Keratinocyte (primary cell): ENCODE measurements at regions not wholly inside any gene's neighbourhood (a gene's known extent, or its start where the extent isn't known, plus 50 kb on each side); places are given as distances from the start of the nearest gene placed in this dataset.

Experiments used
- DNase-seq: peaks from one replicate; pipeline ENCODE4 v3.0.0-alpha.2; 2011; ENCODE audit warnings: low read depth, missing footprints, low spot score
- FAIRE-seq: peaks from 2 replicates; lab custom pipeline; 2011; peaks lifted over from hg19 to GRCh38; lab: Jason Lieb, UNC
- H2AFZ ChIP-seq: 2 replicates; pipeline ENCODE4 v1.6.0; 2012; ENCODE audit warnings: low read length, control low read depth, inconsistent platforms; ENCODE audit not compliant: control insufficient read depth
- H3K27ac ChIP-seq: 2 replicates; pipeline ENCODE4 v1.5.1; 2011; ENCODE audit warnings: low read length; ENCODE audit not compliant: control insufficient read depth, insufficient read depth
- H3K27me3 ChIP-seq: 3 replicates; pipeline ENCODE4 v1.6.0; 2011; ENCODE audit warnings: low read length; ENCODE audit not compliant: control insufficient read depth, insufficient read depth; ENCODE audit errors: extremely low read depth
- H3K36me3 ChIP-seq, 2 experiments: 2 replicates in 1 of 2; 3 replicates in 1 of 2; pipeline ENCODE4 v1.5.1; 2011; ENCODE audit warnings: low read length in 2 of 2, mild to moderate bottlenecking in 1 of 2; ENCODE audit not compliant: control insufficient read depth in 2 of 2, insufficient read depth in 2 of 2; ENCODE audit errors: extremely low read depth in 1 of 2
- H3K4me1 ChIP-seq: 3 replicates; pipeline ENCODE4 v1.5.1; 2011; ENCODE audit warnings: low read length; ENCODE audit not compliant: control insufficient read depth, insufficient read depth; ENCODE audit errors: extremely low read depth
- H3K4me2 ChIP-seq: 3 replicates; pipeline ENCODE4 v1.6.0; 2011; ENCODE audit warnings: low read depth, low read length; ENCODE audit not compliant: control insufficient read depth, insufficient read depth; ENCODE audit errors: extremely low read depth
- H3K4me3 ChIP-seq, 3 experiments: fragments of 200-600 bp in 1 of 3; sonication (generic) in 1 of 3; 2 replicates in 2 of 3; 3 replicates in 1 of 3; pipeline ENCODE4 v1.5.1; 2011 to 2016; ENCODE audit warnings: low read length in 3 of 3, mild to moderate bottlenecking in 3 of 3, control low read depth in 2 of 3, inconsistent platforms in 1 of 3, low read depth in 1 of 3, mixed read lengths in 1 of 3, mixed run types in 1 of 3, moderate library complexity in 1 of 3; ENCODE audit not compliant: control insufficient read depth in 2 of 3, insufficient read depth in 2 of 3; ENCODE audit errors: extremely low read depth in 1 of 3
- H3K79me2 ChIP-seq: 2 replicates; pipeline ENCODE4 v1.6.0; 2012; ENCODE audit warnings: low read length; ENCODE audit not compliant: control insufficient read depth, insufficient read depth
- H3K9ac ChIP-seq: 3 replicates; pipeline ENCODE4 v1.6.0; 2011; ENCODE audit warnings: low read length; ENCODE audit not compliant: control insufficient read depth, insufficient read depth; ENCODE audit errors: extremely low read depth
- H3K9me1 ChIP-seq: 3 replicates; pipeline ENCODE4 v1.6.0; 2011; ENCODE audit warnings: low read length; ENCODE audit not compliant: control insufficient read depth, insufficient read depth; ENCODE audit errors: extremely low read depth
- H3K9me3 ChIP-seq: 2 replicates; pipeline ENCODE4 v1.5.1; 2012; ENCODE audit warnings: low read depth, low read length; ENCODE audit not compliant: control insufficient read depth
- H4K20me1 ChIP-seq: 3 replicates; pipeline ENCODE4 v1.6.0; 2011; ENCODE audit warnings: low read length; ENCODE audit not compliant: control insufficient read depth, insufficient read depth; ENCODE audit errors: extremely low read depth
- CTCF ChIP-seq, 3 experiments: IDR thresholded peaks in 1 of 3; conservative IDR thresholded peaks in 1 of 3; optimal IDR thresholded peaks in 1 of 3; 2 replicates in 2 of 3; 3 replicates in 1 of 3; pipeline versions ENCODE3 to v1.5.1; 2011; ENCODE audit warnings: low read length in 3 of 3, mild to moderate bottlenecking in 3 of 3, moderate library complexity in 2 of 3, control low read depth in 1 of 3, inconsistent platforms in 1 of 3; ENCODE audit not compliant: insufficient read depth in 2 of 3; ENCODE audit errors: extremely low read depth in 1 of 3
- EZH2 ChIP-seq: IDR thresholded peaks from one replicate; pipeline ENCODE4 v1.6.1; 2012; ENCODE audit warnings: inconsistent platforms, mild to moderate bottlenecking, low read length, moderate library complexity
- dilution Hi-C: fragments of 300-500 bp; cut with MboI; formaldehyde crosslinking; loops from one replicate; pipeline ENCODE4 v1.7.0; 2020; ENCODE audit warnings: low sequenced_read_pairs; ENCODE audit not compliant: extremely low pct_ligation_motif_present

- H3K27me3 ChIP-seq, result no peaks in the 10 kb centered on the region
- FAIRE-seq, result no peak
- no peak overlapping the region for H3K4me2 ChIP-seq
- dilution Hi-C loops, result no loop called here
- no peaks in the 10 kb centered on the region for H4K20me1 ChIP-seq
- H3K27ac ChIP-seq, result no peak overlapping the region
- H3K9ac ChIP-seq, result no peak overlapping the region
- peaks cover 14 to 15% of the 10 kb centered on the region in 2 experiments for H3K36me3 ChIP-seq
- no peak for DNase-seq
- H3K4me1 ChIP-seq, result peaks cover 6% of the 10 kb centered on the region
- H3K9me1 ChIP-seq, result no peaks in the 10 kb centered on the region
- H3K4me3 ChIP-seq, result no peak overlapping the region
- no peak for TF ChIP-seq CTCF (optimal IDR thresholded peaks at IDR 0.05 in 1 of 3, IDR thresholded peaks at IDR 0.05 in 1 of 3, conservative IDR thresholded peaks at IDR 0.05 in 1 of 3; ENCODE audit: extremely low read depth in 1 of 3, insufficient read depth in 2 of 3, low read length in 3 of 3)
- no peak for TF ChIP-seq EZH2
- H2AFZ ChIP-seq, result no peak overlapping the region
- peaks cover 9% of the 10 kb centered on the region for H3K9me3 ChIP-seq
- H3K79me2 ChIP-seq, result peaks cover 1% of the 10 kb centered on the region
These were observed 155.0 kb upstream of the KCNJ18 start for GRCh38 chr17:21537302-21537701.

GRCh38 chr17:21538615-21539014 is 153.7 kb upstream of the KCNJ18 start:
- dilution Hi-C loops, result no loop called here
- peaks cover 9% of the 10 kb centered on the region for H3K9me3 ChIP-seq

More at GRCh38 chr17:21538615-21539014, 153.7 kb upstream of the KCNJ18 start:
- Histone ChIP-seq H3K27me3 (no peaks in the 10 kb centered on the region), H3K27ac (no peak overlapping the region), H2AFZ (no peak overlapping the region), H3K79me2 (peaks cover 1% of the 10 kb centered on the region), H3K4me2 (no peak overlapping the region), H3K9ac (no peak overlapping the region), H3K9me1 (peaks cover 2% of the 10 kb centered on the region), H3K36me3 (peaks cover 9 to 15% of the 10 kb centered on the region in 2 experiments), H3K4me3 (no peak overlapping the region), H4K20me1 (no peaks in the 10 kb centered on the region), H3K4me1 (peaks cover 7% of the 10 kb centered on the region)
- no peak for TF ChIP-seq CTCF (optimal IDR thresholded peaks at IDR 0.05 in 1 of 3, IDR thresholded peaks at IDR 0.05 in 1 of 3, conservative IDR thresholded peaks at IDR 0.05 in 1 of 3; ENCODE audit: extremely low read depth in 1 of 3, insufficient read depth in 2 of 3, low read length in 3 of 3)
- TF ChIP-seq EZH2, result no peak
- FAIRE-seq (no peak), DNase-seq (no peak)
